HG03575 (cell line): ENCODE measurements at regions not wholly inside any gene's neighbourhood (a gene's known extent, or its start where the extent isn't known, plus 50 kb on each side); places are given as distances from the start of the nearest gene placed in this dataset.
A peak's percentile ranks its signal among the peaks of the same experiment; 100 is the strongest.
"Not testable (repeated sequence)": the region's sequence is repeated elsewhere in the genome, so short reads cannot be mapped to it uniquely, and the experiment has no call there.

Experiments used
- ATAC-seq: cut with Tn5 transposase; IDR thresholded peaks from one replicate; pipeline ENCODE4 v1.9.1; 2021; ENCODE audit not compliant: unreplicated experiment, insufficient number of reproducible peaks, low FRiP score; ENCODE audit errors: extremely low read depth

DNA sequence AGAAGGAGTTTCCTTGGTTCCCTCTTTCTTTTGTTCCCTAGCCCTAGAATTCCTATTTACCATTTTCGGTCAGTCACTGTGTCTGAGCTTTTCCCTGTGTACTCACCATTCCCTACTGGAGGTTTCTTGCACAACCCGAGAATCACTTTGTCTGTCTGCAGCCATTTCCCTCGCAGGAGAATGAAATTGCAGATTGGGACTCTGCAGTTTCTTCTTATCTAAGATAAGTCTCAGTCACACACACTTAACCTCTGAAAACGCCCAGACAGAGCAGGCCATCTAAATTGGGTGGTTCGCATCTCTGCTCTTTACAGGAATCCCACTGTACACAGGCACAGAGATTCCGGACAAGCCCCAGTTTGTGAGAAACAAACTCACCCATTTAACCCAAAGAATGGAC lies 58.6 kb upstream of the CNTNAP2 start:
- no peak for ATAC-seq

DNA sequence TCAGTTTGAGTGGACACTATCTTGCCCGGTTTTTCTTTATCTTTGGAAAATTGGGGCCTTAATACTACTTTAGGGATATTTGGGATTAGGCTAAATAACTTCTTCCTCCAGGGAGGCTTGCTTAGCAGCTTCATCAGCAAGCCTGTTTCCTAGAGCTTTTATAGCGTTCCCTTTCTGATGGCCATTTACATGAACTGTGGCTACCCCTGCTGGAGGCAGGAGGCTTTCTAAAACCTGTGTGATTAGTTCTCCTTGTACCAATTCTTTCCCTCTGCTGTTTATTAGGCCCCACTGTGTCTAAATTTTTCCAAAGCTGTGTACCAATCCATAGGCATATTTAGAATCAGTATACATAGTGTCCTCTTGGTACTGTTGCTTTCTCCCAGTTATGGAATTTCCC lies 61.7 kb upstream of the CNTNAP2 start:
- ATAC-seq, result no peak

DNA sequence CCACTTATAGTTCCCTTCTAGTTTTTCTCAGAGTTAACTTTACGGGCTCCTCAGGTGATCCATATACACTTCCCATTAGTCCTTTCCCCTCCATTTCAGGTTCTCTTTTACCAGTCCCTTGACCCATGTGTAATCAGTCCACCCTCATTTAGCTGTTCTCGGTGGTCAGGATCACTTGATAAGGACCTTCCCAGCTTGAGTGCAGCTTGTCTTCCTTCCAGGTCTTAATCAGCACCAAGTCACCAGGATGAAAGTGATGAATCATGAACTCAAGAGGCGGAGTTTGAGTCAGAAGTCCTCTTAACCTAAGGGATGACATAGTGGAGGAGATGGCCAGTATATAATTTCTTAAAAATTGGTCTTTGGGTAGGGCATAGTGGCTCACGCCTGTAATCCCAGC lies 63.1 kb upstream of the CNTNAP2 start:
- no peak for ATAC-seq

DNA sequence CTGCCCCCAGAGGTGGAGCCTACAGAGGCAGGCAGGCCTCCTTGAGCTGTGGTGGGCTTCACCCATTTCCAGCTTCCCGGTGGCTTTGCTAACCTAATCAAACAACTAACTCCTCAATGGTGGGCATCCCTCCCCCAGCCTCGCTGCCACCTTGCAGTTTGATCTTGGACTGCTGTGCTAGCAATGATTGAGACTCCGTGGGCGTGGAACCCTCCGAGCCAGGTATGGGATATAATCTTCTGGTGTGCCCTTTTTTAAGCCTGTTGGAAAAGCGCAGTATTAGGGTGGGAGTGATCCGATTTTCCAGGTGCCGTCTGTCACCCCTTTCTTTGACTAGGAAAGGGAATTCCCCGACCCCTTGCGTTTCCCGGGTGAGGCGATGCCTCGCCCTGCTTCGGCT lies 73.3 kb upstream of the CNTNAP2 start:
- ATAC-seq, result not testable (repeated sequence)

DNA sequence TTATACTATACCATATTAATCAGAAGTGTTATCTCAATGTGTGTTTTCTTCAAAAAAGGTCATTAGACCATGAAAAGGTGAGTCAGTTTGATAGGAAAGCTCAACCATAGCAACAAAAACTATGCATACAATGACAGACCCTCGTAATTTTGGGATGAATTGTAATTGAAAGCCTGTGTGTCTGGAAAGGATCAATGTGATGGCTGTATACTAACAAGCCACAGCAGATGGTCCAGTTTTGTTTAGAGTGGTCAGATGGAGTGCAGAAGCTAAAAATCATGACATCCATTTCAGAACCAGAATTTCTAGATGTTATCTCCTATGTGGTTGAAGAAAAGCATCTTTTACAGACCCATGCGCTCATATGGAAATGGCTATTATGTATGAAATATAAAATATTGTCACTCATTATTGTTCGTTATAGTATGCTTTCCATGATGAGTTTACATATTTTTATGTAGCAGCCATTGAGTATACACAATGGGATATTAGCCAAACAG lies 88.3 kb upstream of the CNTNAP2 start:
- ATAC-seq, result no peak

DNA sequence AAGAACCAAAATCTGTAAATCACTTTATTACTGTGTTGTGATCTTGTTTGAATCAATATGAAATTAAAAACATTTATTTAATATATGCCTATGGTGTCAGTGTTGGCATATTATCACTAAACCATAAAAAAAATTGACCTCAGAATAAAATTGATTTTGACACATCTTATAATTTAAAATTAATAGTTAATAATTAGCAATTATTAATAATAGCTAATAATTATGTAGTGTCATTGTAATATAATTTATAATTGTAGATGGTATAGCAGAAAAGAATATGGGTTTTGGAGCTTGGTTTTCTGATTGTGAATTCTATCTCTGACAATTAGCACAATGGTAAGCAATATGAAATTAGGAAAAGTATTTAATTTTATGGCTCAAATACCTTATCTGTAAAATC lies 89.4 kb upstream of the CNTNAP2 start:
- no peak for ATAC-seq

DNA sequence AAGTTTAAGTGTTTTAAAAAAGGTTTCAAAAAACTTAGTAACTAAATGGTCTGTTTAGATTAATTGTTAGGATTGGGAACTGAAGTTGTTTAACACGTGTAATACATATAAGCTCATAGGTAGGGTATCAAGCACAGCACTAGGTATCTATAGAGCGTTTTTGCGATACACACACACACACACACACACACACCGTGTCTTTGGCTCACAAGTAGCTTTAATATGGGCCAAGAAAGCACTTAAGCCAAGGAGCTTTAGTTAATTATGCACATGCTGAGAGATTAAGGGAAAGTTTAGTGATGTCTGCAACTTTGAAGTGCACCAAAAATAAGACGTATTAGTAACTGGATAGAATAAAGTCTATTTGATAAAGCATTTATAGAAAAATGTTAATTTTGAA lies 93.8 kb upstream of the CNTNAP2 start:
- no peak for ATAC-seq

DNA sequence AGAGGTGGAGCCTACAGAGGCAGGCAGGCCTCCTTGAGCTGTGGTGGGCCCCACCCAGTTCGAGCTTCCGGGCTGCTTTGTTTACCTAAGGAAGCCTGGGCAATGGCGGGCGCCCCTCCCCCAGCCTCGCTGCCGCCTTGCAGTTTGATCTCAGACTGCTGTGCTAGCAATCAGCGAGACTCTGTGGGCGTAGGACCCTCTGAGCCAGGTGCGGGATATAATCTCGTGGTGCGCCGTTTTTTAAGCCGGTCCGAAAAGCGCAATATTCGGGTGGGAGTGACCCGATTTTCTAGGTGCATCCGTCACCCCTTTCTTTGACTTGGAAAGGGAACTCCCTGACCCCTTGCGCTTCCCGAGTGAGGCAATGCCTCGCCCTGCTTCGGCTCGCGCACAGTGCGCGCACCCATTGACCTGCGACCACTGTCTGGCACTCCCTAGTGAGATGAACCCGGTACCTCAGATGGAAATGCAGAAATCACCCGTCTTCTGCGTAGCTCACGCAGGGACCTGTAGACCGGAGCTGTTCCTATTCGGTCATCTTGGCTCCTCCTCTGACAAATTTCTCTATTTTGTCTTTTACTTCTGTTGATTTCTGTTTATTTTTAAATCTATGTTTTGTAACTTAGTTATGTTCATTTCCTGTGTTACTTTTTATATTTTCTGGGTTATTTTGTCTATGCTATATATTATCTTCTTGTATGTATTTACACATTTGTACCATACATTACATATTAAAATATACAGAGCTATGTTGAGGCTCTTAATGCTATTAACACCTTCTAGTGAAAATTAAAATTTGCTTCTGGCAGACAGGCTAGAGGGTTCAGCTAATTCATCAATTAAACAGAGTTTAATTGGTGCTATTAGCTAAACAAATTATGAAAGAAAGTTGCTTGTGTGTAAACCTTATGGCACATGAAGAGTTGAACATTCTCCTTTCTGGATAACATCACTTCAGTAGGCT lies 97.3 kb upstream of the CNTNAP2 start:
- not testable (repeated sequence) for ATAC-seq

DNA sequence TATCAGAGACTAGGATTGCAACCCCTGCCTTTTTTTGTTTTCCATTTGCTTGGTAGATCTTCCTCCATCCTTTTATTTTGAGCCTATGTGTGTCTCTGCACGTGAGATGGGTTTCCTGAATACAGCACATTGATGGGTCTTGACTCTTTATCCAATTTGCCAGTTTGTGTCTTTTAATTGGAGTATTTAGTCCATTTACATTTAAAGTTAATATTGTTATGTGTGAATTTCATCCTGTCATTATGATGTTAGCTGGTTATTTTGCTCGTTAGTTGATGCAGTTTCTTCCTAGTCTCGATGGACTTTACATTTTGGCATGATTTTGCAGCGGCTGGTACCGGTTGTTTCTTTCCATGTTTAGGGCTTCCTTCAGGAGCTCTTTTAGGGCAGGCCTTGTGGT lies 99.2 kb upstream of the CNTNAP2 start:
- not testable (repeated sequence) for ATAC-seq

DNA sequence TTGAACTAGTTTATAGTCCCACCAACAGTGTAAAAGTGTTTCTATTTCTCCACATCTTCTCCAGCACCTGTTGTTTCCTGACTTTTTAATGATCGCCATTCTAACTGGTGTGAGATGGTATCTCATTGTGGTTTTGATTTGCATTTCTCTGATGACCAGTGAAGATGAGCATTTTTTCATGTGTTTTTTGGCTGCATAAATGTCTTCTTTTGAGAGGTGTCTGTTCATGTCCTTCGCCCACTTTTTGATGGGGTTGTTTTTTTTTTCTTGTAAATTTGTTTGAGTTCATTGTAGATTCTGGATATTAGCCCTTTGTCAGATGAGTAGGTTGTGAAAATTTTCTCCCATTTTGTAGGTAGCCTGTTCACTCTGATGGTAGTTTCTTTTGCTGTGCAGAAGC lies 102.4 kb upstream of the CNTNAP2 start:
- not testable (repeated sequence) for ATAC-seq

DNA sequence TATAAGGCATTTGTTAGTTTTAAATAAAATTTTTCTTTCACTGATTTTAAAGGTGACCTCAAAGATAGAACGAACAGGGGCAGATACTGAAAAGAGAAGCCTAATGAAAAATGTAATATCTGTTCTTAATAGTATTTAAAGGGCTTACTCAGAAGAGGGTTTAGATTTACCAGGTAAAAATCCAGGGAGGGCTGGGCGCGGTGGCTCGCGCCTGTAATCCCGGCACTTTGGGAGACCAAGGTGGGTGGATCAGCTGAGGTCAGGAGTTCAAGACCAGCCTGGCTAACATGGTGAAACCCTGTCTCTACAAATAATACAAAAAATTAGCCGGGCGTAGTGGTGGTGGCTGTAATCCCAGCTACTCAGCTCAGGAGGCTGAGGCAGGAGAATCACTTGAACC lies 108.3 kb upstream of the CNTNAP2 start:
- ATAC-seq, result no peak

DNA sequence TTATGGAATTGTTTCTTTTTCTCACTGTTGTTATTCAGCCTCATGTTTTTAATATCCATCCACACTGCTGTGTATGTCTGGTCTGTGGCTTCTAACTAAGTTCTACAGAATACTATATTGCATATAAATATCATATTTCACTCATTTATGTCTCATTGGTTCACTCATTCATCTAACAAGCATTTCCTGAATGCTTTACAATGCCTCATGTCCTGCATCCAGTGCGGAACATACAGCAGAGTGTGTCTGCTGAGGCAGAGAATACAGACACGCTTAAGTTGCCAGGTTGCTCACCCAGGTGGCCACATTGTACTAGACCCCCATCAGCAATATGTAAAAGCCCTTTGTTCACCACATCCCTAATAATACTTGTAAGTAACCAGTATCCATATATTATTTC lies 111.8 kb upstream of the CNTNAP2 start:
- no peak for ATAC-seq

DNA sequence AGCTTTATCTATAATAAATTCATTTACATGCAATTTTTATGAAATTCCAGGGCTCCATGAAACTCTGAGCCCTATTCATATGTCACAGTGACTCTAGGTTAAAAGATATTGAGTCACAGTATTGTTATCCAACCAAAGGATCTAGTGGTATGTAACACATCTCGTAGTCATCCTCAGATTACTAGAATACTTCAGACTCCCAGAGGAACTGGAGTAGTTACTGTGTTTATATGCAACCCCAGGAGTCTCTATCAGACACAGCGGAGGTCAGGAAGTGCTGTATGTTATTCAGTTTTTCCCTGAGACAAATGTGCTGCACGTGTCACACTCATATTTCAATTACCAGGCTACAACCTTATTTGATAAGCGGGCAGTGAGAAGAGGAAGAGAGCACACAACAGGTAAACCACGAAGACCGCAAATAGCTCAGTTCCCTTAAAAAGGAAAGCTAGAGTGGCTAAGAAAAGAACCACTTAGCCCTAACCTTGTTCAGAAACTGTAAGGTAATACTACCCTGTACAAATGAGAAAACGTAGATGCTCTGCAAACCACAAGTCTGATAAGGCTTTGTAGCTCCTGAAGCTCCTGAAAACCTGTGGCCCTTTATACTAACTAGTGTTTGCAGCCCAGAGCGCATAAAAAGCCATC lies 114.0 kb upstream of the CNTNAP2 start:
- ATAC-seq, result peak; percentile 94

DNA sequence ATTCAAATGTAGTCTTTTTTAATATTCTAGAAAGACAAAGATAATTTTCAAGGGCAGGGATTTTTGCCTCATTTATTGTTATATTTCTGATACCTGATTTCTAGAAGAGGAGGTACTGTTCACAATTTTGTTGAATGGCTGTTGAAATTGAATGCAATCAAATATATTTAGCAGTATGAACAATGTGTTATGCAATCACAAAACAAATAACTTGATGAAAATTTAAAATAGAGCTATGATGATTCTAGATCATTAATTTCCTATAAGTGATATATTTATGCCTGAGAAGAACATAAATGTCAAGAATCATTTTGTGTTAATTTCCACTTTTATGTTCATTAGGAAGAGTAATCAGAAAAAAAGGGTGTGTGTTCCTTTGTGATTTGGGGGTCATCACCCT lies 114.6 kb upstream of the CNTNAP2 start:
- ATAC-seq, result no peak

DNA sequence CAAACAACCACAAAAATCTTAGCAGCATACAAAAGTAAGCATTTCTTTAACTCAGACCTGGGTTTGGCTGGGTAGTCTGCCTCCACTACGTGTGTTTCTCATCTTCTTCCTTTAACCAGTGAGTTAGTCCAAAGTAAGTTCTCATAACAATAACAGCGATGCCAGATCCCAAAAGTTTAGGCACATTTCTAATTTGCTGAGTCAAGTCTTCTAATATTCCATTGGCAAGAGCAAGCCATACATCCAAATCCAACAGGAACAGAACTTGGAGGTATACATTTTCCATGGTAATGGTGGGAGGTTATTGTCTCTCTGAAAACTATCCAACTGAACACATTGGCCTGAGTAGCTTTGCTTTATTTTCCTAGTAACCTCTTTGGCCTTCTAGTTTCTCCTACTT lies 115.7 kb upstream of the CNTNAP2 start:
- no peak for ATAC-seq

DNA sequence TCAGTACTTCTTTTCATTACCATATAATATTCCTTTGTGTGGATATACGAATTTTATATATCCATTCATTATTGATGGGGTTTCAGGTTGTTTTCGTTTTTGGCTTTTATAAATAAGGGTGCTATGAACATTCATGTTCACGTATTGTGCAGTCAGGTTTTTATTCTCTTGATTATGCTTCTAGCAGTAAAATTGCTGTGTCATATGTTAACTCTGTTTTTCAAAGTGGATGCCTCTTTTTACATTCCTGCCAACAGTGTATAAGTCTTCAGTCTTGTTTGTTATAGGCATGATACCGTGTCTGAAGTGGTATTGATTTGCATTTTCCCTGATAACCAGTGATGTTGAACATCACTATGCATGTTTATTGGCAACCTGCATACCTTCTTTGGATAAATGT lies 127.1 kb upstream of the CNTNAP2 start:
- no peak for ATAC-seq

DNA sequence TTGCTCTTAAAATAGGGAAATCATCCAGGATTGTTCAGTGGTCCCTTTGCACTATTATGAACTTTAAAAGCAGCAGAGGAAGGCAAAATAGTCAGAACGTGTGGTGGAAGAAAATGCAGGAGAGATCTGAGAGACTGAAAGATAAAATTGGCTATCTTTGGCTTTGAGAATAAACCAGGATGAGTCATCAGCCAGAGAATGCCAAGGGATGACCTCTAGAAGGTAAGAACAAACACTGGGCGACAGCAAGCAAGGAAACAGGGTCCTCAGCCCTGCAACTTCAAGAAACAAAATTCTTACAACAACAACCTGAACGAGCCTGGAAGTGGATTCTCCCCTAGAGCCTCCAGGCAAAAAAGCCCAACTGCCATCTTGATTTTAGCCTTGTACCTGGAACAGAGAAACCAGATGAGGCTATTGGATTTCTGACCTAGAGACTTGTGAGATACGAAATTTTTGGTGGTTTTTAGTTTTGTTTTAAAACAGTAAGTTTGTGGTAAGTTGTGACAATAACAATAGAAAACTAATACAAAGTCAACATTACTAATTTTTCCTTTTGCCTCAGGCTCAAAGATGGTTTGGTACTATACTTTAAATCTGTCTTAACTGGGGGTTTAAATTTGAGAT lies 130.2 kb upstream of the CNTNAP2 start:
- ATAC-seq, result no peak

DNA sequence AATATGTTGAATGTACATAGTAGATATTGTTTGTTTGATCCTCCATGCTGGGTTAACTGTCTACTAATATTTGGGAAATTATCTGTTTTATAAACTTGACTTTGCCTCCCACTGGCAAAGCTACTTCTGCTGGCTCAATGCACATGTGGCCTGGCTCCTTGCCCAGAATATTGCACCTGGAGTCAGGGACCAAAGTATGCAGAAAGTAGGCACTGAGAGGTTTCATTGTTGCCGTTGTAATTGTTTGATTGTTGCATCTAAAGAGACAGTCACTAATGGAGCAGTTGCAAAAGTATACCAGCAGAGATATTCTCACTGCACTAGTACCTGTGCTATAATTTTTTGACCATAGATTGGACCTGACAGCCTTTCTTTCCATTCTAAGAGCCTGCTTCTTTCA lies 137.8 kb upstream of the CNTNAP2 start:
- no peak for ATAC-seq

DNA sequence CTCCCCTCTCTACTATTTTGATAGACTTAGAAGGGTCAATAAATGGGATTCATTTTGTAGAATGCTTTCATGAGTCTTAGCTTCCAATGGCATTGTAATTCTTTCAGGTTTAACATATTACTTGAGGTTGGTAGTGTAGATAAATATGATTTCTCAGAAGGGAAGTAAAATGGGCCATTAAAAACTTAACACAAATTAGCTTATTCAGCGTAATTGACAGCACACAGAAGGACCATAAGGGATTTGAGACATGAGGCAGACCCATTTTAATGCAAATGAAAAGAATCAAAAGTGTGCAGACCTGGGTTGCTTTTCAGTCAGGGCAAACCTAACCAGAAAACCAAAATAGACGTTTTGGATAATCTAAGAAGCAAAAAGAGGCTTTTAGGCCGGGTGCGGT lies 156.6 kb upstream of the CNTNAP2 start:
- no peak for ATAC-seq
